ENCODE measurements at regions not wholly inside any gene's neighbourhood (a gene's known extent, or its start where the extent isn't known, plus 50 kb on each side); places are given as distances from the start of the nearest gene placed in this dataset.

DNA sequence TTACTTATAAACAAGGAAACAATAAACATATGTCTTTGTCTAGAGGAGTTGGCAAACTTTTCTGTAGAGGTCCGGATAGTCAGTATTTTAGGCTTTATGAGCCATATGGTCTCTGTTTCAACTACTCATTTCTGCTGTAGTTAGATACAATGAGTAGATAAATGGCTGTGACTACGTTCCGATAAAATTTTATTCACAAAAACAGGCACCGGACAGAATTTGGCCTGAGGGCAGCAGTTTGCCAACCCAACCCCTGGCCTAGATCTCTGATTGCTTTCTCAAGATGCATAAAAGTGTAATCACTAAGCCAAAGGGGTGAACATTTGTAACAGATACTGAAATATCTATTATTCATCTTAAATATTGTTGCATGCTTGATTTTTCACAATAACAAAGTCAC is 123.1 kb upstream of the ESRRG start:
- DNase-seq: no peak

DNA sequence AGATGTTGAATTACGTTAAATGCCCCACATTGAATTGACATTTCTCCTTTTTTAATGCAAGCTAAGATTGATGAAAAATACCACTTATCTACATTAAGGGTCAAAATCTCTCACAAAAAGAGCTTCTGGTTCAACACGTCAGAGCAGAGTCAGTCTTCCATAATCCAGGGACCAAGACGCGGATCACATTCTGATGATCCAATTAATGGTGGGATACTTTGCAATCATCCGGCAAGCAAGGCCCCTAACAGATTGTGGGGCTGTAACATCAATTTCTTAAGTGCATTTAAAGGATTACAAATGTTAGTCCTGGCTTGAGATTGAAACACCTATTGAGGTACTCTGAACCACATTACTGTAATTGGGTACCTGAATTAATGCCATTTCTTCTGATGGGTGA is 120.2 kb upstream of the ESRRG start:
- no peak for DNase-seq

DNA sequence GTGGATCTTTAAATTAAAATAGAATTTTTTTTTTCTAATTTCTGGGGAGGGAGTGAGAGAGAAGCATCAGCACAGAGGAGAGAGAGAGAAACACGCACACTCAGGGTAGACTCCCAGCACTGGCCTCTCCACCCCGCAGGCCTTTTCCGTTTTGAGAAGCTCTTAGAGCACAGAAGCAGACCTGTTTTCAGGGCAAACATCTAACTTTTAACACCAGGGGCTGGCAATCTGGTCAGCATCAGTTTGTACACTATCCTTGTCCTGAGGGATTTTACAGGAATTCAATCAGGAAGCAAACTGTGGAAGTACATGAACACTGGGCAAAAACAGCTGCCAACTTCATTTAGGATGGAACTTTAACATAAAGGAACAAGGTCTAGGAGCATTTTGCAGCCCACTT is 117.9 kb upstream of the ESRRG start:
- no peak for DNase-seq

DNA sequence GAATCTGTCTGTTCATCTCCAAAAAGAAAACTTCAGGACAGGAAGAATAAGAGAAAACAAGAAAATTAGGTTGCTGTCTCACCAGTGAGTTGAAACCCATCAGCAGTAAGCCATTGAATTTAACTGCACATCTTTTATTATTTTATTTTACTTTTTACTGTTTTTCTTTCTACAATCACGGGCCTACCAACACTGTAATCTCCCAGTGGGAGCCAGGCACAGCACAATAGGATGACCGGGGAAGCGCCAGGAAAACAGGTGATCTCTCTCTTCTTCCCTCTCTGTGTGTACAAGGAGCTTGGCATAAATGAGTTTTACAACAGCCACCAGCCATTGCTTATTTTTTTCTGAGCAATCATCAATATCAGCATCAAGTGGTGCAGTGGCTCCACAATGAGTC is 113.1 kb upstream of the ESRRG start:
- DNase-seq: peak; percentile 33

DNA sequence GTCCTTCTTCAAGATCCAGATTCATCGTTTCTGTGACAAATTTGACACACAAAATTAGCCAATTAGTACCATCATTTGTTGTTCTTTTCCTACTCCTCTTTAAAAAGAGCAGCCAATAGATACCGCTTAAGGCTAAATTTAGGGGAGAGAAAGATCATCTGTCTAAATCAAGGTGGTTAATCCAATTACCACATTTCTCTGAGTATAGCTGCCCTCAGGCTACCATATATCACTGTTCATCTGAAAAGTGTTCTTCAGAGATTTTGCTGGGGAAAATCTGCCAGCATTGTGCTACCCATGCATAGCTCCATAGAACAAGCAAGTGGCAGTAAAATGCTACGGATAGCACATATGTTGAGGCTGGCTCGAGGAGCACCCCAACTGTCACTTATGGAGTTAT is 110.3 kb upstream of the ESRRG start:
- DNase-seq: no peak

DNA sequence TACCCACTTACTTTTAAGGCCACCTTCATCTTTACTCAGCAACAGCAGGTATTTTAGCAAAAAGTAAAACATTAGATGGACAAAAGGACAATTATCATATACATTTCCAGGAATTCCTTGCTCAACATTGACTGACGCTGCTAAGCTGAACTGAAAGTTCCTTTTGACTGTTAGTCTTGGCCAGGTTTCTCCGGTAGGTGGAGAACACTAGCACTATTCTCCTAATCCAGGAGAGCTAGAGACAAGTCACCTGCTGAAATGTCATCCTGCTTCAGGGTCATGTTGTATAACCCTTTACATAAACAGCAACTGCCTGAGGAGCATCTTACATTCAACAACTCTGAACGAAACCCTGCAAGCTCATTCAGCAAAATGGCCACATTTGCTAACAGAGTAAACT is 109.0 kb upstream of the ESRRG start:
- DNase-seq: no peak

DNA sequence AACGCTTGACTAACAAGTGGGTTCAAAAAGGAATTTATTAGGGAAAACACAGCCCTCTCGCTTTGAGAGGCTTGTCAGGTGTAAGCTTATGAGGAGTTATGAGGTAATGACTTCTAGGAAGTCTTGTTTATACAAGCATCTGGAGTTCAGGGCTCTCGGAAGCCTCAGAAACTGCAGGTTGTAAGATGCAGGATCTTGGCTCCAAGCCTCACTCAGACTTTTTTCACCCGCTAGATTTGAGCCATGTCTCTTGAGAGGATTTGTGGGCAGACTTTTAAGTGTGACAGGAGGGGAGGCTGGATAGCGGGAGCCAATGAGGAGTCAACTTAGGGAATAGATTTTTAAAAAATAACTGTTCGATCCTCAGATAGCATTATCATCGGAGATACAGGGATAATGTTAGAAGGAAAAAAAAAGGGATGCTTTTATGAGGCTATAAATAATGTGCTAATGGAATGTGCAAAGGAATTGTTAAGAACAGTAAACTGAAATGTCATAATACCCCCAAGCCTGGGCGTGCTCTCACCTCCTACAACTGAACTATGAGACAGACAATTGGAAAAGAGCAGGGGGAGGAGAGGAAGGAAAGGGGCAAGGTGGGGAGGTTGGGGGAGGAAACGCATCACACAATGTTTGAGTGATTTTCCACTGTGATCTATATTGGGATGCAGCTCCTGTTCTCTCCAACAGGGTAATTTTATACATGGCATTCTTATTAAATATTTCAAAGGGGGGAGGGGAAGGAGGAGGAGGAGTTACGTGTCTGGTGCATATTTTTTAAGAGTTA is 107.4 kb upstream of the ESRRG start:
- DNase-seq: no peak

DNA sequence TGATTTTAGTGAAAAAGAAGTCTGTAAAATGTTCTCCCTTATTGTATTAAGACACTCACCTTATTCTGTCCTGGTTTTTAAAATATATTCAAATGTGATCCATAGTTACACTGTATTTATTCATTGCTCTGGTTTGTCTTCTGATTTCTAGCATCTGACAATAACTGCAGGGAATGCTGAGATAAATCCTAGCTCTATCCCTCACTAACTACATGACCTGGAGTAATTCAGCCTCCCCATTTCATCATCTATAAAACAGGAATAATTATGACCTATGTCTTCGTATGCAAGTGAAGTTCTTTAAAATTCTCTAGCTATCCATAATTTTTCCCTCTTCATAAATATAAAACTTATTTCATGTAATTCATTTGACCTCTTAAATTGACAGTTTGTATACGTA is 104.0 kb upstream of the ESRRG start:
- DNase-seq: no peak

DNA sequence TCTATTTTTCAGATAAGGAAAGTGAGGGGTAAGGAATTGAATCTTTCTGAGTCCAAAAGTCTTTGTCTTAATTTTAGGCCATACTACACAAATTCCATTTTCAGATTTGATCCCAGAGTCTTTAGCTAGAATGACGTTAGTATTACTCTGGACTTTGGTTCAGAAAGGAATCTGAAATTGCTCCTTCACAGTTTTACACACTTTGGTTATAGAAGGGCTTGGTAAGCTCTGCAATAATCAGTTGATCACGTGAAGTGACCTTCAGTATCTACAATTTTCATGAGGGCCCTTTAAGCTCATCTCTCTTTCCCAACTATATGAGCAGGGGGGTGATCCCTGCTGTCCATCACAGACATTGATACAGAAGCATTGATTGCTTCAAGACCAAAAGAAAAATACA is 103.4 kb upstream of the ESRRG start:
- DNase-seq: no peak

DNA sequence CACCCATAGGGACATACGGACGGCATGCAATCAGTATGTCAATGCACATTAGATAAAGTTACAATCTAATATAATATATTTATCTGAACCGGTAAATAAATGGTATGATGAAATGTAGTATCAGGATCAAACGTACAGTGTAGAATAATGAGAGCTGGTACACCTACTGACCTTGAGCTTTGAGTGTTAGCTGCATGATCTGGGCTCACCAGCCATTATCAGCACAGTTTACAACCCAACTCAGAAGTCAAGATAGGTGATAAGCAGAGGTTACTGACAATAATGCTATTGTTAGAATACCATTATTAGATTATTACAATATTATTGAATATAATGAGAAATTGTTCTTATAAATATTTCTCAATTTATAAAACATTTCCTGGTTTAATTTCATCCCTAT is 103.0 kb upstream of the ESRRG start:
- no peak for DNase-seq

DNA sequence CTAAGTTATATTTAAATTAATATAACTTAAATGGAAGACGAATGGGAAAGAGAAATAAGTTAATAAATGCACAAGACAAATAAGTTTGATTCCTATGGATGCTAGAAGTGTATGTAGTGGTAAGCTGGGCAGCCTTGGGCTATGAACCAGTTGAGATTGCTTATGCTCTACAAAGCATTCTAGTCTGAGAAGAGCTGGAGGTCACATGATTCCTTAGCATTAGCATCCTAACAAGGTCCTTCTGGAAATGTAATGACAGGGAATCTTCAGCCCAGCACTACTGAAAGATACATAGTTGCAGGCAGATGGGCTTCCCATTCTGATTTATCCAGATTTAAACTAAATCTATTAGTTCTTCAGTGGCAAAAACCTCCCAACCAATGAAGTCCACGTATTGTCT is 102.3 kb upstream of the ESRRG start:
- no peak for DNase-seq

DNA sequence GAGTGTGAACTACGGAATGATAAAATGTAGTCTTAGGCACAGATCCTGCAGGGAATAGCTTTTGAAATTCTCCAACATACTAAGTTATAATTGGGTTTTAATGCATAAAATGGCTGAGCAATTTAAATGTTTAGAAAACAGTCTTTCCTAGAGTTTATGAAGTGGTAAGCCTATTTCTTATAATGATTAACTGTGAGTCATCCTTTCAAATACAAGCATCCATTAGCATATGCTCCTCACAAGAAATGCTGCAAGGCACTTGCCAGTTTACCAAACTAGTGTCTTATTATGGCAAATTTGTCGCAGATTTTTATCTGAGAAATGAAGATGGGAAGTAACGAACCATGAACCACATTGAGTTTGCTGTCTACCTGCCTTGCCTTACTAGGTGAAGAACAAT is 101.3 kb upstream of the ESRRG start:
- DNase-seq: no peak

DNA sequence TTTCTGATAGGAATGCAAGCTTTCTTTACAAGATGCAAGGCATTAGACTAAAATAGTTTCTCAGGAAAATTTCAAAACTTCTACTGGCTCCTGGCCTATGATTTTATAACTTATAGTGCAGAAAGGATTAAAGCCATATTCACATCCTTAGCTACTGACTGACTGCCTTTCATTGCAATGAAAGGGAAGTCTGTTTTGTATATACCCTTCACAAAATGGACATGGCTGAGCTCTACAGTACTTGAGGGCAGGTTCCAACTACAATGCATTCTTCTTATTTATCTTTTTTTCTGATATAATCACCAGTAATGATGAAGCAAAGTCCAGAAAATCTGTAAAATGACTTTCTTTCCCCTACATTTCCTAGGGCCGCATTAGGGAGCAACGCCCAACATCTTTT is 100.5 kb upstream of the ESRRG start:
- DNase-seq: no peak

DNA sequence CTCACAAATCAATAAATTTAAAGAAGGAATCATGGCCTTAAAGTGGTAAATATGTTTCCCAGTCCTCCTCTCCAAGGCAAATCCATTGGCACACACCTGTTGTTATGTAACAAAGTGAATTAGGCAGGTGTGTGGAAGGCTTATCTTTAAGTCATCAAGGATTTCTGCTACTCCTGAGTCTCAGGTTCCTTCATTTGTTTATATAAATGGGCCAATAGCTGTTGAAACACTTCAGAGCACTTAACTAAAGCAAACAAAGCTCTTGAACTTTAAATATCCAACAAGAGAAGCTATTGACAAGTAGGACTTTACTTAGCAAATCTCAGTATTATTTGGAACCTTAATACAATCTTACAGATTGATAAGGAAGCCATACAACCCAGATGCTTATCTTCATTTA is 99.3 kb upstream of the ESRRG start:
- peak; percentile 19 for DNase-seq

DNA sequence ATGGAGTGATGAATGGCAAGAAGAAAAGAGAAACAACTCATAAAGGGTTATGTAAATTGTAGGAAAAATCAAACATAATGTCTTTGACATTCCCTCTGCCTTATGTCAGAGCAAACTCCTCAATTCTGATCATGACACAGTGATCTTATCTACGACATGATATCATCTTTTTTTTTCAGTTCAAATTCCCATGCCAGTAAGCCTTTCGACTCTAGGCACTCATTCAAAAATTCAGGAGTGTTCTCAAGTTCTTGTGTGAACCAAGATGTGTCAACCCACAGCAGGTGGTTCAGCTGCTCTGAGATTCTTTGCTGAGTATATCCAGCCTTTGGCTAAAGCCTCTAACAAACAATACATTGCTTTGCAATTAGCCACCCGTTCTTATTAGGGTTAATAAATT is 97.1 kb upstream of the ESRRG start:
- no peak for DNase-seq

DNA sequence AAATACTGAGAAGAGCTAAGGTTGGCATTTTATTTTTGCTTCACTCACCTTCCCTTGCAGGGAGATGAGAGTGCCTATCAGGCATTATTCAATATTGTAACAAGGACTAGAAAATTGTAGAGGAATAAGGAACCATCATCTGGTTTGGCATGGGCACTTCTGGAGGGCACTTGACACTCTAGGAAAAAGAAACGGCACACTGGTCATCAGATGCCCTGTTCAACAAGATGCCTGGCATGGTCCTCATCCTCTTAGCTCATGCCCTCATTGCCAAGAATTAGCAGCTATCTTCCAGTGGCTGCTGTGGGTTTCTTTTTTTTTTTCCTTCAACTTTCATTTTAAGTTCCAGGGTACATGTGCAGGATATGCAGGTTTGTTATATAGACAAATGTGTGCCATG is 95.1 kb upstream of the ESRRG start:
- no peak for DNase-seq

DNA sequence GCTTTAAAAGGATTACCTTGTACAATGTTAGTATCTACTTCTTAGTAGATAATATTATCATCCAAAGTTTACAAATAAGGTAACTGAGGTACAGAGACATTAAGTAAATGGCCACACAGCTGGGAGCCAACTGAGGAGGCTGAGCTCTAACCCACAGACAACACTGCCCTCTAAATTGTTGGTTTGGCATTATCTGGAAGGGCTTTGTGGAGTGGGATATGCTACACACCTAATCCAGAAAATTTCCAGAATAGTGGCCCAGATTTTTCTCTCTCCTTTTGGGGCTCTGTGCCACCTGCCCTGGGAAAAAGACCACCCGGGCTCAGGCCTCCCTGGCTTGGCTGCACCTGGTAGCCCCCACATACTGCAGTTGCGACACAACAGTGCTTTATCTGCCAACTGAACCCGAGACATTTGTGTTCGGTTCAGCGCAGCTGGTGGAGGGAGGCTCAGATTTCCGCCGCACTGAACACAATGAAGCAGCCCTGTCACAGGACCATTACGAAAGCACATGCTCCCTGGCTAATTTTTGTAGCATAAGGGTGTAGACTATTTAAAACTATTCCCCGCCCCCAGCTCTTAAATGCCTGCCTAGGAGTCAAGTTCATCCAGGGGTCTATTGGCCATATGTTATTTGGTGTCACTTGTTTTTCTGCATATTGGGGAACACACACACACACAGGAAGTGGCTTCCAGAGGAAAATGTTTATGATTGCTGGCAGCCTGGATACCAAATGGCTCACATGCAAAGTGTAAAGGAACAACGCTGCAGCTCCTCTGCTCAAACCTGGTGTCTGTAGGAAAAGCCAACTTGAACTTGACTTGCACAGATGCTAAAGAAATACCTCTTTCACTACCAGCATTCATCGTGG is 92.3 kb upstream of the ESRRG start:
- peak; percentile 94 for DNase-seq

DNA sequence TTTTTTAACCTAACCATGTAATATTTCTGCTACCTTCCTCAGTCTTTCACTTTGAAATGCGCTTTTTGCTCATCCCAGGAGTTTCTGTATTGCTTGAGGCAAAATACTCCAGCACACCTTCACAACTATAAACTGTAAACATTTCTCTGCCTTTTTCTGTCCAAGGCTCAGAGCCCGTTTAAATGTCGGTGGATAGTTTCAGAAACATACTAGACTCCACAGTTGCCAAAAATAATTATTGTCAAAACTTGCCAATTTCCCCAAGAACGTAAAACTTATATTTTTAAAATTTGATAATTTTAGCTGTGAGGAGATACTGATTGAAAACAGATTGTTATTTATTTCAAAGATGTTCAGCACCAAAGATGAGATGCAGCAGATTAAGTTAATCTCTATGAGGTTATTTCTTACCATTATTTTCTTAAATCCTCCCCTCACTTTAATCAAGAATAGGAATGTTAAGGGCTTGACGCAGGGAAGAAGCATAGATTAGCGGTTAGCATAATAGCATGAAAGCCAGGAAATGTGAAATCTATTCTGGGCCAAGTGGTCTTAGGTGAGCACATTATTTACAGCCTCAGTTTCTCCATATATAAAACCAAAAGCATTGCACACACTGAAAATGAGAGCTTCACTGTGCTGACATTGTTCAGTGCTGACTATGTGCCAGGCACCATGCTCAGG is 91.5 kb upstream of the ESRRG start:
- DNase-seq: no peak

DNA sequence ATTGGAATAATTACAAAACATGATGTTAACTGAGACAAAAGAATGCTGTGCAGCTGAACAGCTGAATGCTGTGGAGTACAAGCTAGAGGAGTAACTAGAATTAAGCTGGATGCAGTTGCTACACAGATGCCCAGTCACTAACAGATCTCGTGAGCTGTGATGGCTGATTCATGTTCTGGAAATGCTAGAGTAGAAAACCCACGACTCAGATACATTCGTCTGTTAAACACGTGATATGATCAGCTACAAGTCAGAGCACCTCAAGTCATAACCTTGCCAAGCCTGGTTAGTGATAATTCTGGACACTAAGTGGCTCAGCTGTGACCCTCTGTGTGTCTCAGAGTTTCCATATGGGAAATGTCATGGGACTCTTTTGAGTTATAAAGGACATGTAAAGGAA is 89.7 kb upstream of the ESRRG start:
- no peak for DNase-seq

DNA sequence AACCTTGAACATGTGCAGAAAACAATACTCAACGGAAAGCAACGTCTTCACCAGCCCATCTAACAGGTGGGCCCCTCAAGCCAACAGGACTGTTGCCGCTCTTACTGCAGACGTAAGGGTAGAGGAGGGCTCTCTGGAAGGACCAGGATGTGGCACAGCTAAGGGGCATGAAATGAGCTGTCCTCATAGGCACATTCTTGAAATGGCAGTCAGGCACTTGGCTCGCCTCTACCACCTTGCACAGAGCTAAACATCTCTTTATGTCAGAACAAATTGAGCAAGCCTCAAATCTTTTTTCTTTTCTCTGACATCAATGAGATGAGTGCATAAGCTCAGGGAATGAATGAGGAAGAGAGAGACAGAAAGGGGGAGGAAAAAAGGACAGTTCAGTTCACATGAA is 86.4 kb upstream of the ESRRG start:
- no peak for DNase-seq

DNA sequence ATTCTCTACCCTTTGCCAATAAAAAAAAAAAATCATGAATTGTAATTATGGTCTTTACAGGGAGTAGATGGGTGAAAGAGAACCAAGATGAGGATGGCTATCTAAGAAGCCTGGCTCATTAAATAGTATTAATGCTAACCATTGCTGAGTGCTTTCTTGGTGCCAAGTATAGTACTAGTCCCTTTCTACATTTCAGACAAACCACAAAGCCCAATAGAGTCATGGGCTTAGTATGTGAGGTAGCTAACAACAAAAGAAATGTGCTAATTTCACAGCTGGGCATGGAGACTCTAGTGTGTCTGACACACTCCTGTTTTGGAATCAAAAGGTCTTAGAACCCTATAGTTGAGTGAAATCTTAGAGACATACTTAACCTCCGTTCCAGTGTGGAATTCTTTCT is 84.5 kb upstream of the ESRRG start:
- DNase-seq: no peak

DNA sequence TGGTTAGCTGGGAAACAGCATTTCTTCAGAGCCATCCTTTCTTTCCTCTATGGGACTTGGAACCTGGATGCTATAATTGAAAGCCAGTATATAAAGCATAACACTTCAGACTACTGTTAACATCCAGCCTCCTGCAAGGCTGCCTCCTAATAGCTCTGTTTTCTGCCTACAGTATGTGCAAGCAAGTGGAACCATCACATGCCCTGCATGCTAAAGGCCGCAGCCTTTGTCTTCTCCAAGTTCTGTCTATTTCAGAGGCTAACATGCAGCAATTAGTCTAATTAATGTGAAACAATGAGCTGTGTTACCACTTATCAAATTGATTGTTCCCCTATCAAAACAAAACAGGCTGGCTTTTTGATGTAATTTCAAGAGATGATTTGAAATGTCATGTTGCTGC is 82.7 kb upstream of the ESRRG start:
- DNase-seq: no peak

DNA sequence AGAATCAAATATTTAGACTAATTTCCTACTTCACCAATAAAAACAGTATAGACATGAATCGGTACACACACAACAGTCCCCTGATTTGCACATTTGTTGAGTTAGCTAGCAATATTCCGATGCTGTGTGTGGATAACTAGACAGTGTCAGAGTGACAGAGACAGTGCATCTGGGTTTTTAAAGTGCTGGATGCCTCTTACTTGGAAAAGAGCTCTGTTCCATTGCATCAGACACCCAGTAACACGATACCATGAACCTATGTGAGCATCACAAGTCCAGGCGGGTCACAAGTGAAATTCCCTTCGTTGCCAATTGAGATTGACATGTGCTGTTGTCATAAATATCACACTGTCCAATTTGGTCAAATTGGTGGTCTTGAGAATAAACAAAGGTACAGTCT is 82.0 kb upstream of the ESRRG start:
- peak; percentile 22 for DNase-seq

DNA sequence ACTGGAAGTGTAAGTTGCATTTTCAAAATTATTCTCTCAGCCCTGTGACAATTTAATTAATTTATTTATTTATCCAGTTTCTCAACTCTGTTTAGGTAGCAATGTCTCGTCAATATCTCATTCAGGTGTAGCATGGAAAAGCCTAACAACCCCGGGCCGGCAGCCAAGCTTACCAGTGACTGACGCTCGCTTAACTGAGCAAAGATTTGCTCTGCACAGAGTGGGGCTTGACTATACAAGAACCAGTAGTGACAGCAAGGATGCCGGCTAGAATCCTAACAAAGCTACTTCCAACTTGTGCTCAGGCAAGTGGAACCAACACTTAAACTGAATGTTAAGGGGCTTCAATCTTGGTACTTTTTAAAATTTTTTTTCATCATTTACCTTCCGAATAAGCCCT is 80.9 kb upstream of the ESRRG start:
- peak; percentile 70 for DNase-seq
